ENCODE measurements at regions not wholly inside any gene's neighbourhood (a gene's known extent, or its start where the extent isn't known, plus 50 kb on each side); places are given as distances from the start of the nearest gene placed in this dataset.
A peak's percentile ranks its signal among the peaks of the same experiment; 100 is the strongest.

DNA sequence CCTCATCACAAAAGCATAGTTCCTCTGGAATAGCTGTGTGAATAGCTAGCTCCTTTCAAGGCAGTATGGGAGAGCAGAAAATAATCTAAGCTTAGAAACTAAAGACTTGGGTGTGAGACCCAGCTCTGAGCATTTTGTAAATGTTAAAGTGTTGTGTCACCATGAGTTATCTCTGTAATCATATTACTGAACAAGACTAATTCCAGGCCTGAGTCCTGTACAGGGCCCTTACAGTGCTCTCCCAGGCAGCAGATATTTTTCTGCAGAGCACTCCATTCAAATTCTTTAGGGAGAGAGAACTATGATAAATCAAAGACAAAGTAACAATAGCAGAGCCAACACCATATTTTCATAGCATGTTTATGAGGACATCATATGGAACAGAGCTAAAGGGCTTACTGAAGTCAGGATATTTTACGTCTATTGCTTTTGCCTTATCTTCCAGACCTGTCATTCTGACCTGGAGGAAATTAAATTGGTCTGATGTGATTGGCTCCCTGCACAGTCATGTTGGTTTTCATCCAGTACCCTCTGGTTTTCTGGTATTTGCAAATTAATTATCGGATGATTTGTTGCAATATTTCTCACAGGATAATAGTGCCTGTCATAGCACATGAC lies 172.6 kb upstream of the PPP2R3A start:
- no peak for DNase-seq

DNA sequence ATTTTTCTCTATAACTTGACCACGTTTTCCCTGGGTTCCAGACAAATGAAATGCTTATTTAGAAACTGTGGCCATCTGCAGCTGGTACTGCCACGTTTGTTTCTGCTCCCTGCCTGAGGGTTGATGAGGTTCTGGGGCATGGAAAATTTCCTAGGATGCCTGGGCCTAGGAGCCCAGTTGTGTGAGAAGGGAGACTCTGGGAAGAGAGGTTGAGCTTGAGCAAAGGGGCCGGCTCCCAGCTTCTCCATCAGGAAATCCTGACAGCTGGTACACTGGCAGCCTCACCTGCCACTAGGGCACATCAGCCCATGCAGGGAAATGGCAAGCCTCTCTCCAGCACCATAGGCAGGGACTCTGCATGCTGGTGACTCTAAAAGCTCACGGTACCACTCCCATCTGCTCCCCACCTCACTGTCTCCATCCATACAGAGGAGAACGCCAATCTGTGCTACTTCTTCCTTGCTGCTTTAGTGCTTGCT lies 165.4 kb upstream of the PPP2R3A start:
- DNase-seq = no peak

DNA sequence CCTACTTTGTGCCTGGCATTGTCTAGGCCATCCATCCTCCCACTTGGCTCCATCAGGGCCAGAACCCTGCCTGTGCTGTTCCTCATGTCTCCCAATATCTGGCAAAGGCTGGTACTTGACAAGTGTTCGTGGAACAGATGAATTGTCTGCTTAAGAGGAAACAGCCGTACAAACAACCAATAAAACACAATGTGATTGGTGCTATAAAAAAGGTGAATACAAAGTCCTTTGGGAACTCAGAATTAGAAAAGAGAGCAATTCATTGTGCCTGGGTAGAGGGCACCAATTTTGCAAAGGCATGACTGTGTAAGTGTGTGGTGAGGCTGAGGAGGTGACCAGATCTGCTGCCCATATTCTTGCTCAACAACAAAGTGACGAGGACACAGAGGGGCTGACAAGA lies 164.5 kb upstream of the PPP2R3A start:
- no peak for DNase-seq

DNA sequence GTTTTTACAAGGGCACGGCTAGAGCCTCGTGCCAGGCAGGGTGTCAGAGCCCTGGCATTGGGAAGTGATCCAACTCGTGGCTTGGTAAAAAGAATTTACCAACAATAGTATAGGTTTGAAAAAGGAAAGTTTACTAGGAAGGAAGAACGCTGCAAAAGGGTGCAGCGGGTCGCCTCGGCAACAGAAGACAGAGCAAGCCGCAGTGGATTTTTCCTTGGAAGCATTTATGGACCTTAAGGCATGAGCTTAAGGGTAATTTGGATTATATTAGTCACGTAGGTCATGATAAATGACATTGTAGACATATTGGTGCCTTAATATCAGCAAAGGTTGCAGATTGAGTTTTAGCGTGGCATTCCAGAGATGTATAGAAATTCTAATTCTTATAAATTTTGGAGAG lies 163.4 kb upstream of the PPP2R3A start:
- DNase-seq = no peak

DNA sequence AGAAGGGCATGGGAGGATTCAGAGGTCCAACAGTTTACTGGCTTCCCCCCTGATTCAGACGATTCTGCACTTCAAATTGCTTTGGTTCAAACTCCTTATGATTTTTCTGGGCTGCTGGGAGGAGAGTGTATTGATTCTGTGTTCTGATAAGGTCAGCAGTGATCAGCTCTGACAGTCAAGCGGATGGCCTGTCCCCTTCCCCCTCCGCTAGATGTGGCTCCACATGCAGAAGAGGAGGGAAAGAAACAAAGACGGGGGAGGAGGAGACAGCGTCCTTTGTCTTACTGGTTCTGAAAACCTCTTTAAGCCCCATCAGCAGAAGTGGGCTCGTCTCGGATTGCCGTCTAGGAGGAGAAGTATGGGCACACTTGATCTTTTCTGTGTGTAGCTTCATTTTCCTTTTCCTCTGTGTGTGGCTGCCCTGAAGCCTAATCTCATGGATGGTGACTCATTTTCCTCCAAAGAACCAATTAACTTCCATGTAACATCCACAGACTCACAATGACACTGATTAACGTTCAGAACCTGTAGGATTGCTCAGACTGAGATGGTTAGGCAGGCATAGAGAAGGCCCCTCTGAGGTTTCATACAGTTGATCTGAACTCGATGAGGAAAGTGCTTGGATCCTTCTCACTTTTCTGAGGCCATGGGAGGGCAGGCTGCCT lies 162.4 kb upstream of the PPP2R3A start:
- DNase-seq = no peak

DNA sequence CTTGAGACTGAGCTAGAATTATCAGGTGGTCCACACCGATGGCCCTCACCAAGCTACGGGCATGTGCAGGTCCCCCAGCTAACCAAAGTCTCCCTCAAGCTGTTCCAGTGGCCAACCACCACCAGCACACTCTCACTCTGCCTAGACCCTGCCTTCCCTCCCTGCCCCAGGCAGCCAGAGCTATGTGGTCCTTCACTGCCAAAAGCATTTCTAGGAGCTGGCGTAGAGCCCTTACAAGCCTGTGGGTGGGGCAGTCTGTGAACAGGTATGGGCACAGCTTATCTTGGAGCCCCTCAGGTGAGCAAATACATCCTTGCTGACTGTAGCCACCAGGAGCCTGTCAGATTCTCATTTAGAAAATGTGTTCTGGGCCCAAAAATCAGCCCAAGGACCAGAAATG lies 159.8 kb upstream of the PPP2R3A start:
- no peak for DNase-seq

DNA sequence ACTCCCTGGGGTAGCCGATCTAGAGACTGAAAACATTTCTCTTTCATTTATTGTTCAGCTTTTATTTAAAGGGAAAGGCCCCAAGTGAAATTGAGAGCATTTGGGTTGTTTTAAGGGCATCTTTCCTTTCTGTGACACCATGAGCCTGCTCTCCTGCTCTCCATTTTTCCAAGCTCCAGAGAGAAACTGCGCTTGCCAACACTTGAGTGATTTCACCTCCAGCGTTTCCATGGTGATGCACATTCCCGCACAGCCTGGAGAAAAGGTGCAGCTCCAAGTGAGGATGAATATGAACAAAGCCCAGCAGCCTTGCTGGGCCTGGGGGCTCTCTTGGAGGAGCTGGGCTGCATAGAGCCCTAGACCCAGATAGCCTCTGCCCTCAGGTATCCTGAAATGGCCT lies 159.2 kb upstream of the PPP2R3A start:
- peak in 2 of 3 donors; percentile 30 to 55 for DNase-seq

DNA sequence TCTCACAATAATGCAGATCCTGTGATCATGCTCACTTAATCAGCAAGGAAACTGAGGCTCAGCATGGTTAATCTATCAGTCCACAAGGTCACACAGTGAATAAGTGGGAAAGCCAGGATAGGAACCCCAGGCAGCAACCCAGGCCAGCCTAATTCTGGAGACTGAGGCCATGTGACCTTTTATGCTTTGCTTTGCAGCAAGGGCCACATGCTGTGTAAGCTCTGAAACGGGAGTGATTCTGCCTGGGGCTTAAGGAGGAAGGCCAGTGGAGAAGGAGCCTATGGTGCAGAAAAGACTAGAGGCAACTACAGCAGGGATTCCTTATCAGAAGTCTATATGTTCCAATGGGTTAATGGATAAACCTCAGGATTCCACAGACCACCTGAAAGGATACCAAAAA lies 157.6 kb upstream of the PPP2R3A start:
- DNase-seq = no peak

DNA sequence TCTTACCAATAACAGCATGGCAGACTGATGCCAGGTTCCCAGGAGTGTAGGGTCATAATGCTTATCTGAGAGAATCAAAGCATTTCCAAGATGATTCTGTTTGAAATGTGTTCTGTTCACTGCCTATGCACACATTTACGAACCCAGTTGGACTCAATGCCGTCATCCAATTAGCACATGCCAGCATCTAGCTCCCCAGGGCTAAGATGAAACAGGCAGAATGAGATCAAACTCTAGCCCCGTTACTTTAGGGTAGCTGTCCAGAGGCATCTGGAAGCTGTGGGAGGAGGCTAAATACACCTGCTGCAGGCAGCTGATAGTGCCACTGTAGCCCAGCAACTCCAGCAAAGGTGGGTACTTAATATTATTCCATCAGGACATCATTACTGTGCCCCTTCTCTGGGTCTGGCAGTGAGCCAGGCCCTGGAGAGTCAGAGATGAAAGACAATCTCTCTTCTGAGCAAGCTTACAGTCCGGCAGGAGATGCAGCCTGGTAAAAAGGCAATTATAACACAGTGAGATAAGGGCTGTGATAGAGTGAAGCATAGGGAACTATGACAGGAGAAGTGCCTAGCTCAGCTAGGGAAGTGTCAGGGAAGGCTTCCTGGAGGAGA lies 156.4 kb upstream of the PPP2R3A start:
- no peak for DNase-seq

DNA sequence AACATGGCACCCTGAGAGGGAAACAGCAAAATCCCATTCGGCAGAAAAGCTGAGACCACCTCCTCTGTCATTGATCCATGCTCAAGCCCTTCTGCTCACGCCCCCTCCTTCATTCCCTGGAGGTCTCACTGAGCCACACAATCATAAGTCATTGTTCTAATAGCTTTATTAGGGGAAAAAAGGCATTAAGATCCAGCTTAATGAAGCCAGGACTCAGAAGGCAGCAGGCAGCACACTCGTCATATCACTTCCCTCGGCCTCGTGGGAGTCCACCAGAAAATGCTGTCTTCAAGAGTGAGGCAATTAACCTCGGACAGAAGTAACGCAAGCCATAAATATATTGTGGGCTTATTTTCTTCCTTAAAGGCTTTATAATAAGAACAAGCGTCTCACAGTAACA lies 153.9 kb upstream of the PPP2R3A start:
- no peak for DNase-seq

DNA sequence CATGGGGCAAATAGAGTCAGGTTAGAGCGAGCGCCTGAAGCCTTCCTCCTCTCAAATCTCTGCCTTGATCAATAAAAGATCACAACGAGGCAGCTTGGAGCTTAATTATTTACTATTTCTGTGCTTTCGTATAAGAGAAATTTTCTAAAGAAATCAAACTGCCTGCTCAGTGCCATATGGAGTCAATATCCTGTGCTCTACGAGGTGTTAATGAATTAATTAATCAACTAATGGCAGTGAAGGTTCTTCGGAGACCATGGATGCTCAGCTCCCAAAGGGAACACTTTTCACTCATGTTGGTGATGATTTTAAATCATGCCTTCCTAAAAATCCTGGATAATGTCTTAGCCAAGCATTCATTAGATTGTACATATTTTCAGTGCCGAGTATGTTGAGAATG lies 153.5 kb upstream of the PPP2R3A start:
- no peak for DNase-seq

DNA sequence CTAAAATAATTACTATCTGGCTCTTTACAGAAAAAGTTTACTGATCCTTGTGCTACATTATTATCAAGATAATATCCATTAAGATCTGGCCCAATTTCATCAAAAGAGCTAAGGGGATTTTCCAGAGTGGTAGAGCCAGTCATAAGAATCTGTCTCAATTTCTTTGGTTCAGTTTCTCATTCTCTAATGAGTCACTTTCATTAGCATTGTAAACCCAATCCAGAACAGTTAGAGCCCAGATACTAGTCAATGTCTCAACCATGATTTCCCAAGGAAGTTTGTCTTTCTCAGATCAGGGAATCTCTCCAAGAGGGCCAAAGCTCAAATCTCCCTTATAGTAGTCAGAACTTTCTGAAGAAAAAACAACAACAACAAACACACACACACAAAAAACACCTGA lies 131.1 kb upstream of the PPP2R3A start:
- DNase-seq = no peak

DNA sequence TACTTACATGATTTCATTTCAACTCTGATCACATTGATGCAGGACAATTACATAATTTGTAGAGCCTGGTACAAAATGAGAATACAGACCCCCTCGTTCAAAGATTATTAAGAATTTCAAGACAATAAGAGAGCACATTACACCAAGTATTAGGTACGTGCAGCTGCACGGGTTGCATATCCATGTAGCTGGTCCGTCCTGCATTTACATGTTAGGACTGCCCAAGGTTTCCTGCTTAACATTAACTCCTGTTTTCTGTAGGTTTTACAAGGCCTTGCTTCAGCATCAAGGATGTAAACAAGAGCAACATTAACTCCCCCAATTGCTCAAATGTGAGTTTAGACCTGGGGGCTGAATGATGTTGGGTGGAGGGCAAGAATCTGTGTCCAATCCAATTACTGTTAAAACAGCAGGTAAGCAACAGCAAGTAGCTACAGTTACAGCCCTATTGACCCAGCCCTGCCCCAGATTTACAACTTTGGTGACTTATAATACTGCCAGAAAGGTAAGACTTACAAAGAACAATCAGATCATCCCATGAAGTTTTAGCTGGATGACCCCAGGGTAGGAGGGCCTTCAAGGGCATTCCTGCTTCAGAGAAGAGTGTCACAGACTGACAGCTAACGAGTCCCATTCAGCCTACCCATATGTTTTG lies 127.4 kb upstream of the PPP2R3A start:
- DNase-seq = no peak

DNA sequence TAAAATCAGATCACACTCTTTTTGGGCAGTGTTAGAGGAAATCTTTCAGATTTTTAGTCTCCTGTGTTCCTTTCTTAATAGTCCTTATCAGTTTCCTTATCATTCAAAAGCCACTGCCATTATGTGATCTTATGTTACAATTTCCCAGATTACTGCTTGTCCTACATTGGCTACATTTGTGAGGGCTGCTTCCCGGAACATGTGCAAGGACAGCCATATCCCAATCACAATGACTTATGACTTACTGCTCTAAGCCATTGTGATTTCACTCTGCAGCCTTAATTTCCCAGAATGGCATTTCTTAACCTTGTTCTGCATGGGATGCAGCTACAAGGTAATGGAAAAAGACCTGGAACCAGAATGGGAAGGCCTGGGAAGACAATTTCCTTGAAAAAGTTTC lies 125.1 kb upstream of the PPP2R3A start:
- peak in 1 of 3 donors; percentile 7 for DNase-seq

DNA sequence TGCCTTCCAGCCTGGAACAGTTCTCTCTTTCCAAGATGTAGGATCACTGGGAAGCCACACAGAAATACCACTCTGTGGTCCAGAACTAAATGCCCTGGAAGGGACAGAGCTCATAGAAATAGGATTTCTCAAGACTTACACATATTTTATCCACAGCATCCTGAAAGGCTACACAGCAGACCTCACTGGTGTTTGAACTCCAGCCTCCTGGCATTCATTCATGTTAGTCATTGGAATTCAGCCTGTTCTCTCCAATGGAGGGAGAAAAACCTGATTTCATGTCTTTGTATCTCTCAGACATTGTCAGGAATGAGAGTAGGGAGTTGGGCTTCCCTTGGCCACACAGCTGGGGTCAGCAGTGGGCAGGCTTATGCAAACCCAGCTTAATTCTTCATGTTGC lies 121.1 kb upstream of the PPP2R3A start:
- no peak for DNase-seq

DNA sequence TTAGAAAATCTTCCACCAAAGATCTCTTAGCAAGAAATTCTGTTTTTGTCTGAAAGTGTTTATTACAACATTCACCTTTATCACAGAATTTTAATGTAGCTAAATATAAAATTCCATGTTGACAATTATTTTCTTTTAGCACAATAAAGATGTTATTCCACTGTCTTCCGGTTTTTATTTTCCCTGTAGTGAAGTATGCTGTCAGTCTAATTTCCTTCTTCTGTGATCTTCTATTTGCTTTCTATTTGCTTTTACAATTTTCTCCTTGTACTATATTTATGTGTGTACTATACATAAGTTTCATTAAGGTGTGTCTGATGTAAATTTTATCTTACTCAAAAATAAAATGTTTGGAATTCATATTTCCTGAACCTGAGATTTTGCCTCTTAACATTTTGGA lies 117.5 kb upstream of the PPP2R3A start:
- no peak for DNase-seq

DNA sequence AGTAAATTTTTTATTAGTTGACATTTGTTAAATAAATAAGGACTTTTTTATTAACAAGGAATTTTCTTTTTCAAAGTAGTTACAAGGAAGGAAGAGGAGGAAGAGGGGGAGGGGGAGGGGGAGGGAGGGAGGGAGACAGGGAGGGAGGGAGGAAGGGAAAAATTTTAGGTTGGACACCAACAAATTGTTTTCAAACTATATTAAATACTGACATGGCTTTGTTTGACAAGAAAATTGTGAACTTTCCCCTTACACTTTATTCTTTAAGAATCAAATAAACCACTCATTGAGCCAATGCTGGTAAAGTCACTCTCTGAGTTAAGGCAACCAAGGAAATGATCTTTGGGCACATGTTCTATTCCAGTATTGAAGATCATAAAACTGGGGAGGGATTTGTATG lies 115.7 kb upstream of the PPP2R3A start:
- DNase-seq = no peak

DNA sequence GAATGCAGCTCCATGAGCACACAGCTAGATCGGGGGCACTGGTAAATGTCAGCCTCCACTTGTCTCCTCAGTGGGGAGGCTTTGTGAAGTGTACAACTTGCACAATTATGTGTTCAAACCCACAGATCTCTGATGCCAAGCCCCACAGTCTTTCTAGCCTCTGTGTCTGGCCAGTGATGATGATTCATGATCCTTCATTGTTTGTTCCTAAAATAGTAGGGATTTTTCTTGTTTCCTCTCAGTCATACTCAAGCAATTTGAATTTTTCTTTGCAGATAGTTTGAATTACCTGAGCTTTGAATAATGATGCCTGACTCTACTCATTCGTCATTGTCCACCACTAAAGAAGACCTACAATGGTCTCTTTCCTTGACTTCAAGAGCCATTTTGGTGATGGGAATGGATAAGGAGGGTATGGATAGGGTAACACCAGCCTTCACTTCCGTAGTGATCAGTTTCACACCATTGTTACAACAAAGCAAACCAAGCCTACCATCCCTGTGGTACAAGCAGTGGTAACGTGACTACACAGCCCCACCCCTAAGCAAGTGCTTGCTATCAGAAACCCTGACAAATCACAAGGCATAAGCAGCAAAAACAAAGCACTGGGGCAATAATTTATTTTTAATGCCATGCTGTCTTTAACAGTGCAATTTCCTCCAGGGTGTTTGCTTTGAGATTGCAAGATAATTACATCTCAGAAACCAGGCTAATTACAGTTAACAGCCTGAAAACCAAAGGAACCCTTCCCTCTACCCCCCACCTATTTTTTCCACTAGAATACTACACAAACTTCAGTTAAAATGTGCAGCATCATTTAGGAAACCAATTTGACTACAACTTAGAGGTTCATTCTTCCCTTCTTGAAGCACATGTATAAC lies 114.1 kb upstream of the PPP2R3A start:
- no peak for DNase-seq

DNA sequence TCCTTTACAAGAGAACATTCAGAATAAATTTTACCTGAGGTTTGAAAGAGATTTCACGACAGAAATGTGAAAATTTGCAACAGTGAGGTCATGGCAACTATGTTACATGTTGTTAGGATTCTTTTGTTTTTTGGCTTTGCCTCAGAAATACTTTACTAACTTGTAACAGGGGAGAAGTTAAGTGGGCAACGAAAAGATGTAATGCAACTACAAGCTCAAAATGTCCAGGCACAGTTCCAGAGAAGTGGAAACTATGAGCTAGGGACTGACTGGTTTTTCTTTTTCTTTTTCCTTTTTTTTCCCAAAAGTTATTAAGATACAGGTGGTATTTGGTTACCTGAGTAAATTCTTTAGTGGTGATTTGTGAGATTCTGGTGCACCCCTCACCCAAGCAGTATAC lies 111.5 kb upstream of the PPP2R3A start:
- DNase-seq = peak in 2 of 3 donors; percentile 4 to 9

DNA sequence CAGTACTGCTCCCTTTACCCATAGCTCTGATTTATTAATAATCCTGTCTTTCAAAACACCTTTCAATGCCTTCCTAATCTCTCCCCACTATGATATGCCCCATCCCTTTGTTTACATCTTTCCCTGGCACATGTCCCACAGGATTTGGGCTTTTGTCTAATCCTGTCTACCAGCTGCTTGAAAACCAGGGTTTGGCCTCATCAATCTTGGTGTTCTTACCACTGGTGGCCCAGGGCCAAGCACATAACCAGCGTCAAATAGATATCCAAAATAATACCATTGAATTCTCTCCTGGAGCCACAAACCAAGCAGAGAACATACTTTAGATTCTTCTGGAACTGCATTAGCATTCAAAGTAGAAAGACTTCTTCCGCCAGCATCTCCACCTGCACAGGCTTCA lies 104.8 kb upstream of the PPP2R3A start:
- no peak for DNase-seq

DNA sequence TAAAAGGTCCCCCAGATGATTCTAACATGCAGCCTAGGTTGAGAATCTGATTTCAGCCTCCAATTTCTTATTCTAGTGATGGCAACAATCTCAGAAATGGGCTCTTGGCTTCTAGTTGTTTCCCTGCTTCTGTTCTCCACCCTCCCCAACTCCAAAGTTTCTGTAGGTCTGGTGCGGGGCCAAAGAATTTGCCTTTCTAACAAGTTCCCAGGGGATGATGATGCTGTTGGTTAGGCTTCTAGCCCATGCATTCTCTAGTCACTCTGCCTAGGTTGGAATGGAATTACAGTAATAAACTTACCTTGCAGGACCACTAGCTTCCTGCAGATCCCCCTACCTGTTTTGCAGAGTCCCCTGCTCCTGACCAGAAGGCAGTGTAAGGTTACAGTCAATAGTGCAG lies 103.2 kb upstream of the PPP2R3A start:
- no peak for DNase-seq

DNA sequence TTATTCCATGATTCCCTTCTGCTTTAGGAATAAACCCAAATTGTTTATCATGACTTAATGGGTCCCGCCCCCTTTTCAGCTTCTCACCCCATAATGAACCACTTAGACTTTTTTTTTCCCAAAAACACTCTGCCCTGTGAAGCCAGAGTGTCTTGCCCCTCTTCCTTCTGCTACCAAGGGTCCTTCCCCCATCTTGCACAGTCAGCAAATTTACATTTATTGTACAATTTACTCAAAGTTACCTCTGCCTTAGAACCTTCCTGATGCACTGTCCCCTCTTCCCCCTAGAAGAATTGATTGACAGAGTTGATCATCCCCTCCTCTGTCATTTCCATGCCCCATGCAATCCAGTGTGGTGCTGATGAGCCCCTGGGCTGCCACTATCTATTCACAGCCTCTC lies 101.5 kb upstream of the PPP2R3A start:
- no peak for DNase-seq

Measured in muscle of back (tissue), 3 donors.